ENCODE measurements at regions not wholly inside any gene's neighbourhood (a gene's known extent, or its start where the extent isn't known, plus 50 kb on each side); places are given as distances from the start of the nearest gene placed in this dataset.

GRCh38 chr2:19728125-19728524, 173.7 kb downstream of the TTC32 start:
- no peaks in the 10 kb centered on the region for H3K36me3 ChIP-seq (replicated peaks in 1 of 2; ENCODE audit: control extremely low read depth in 1 of 2, control insufficient read depth in 1 of 2, extremely low read depth in 1 of 2, insufficient read depth in 2 of 2, low read length in 1 of 2)
- Mint-ChIP-seq H3K9me3 (ENCODE audit: insufficient read depth) (no peaks in the 10 kb centered on the region), H3K27me3 (no peaks in the 10 kb centered on the region), H3K4me3 (no peak overlapping the region), H3K27ac (no peak overlapping the region), H3K4me1 (no peaks in the 10 kb centered on the region)
- no peak overlapping the region for H3K4me2 ChIP-seq (replicated peaks; ENCODE audit: low read depth, low read length, poor library complexity, severe bottlenecking)
- no peak overlapping the region for H3K4me3 ChIP-seq (ENCODE audit: control extremely low read depth in 1 of 5, extremely low read depth in 1 of 5, insufficient read depth in 1 of 5, low read depth in 2 of 5, low read length in 4 of 5)
- no peaks in the 10 kb centered on the region for H3K4me1 ChIP-seq (ENCODE audit: control insufficient read depth in 2 of 2, insufficient read depth in 2 of 2, low read length in 2 of 2)
- no peak overlapping the region for H3K9ac ChIP-seq (ENCODE audit: low read length)
- intact Hi-C loops (cut with micrococcal nuclease) = no loop called here
- POLR2A ChIA-PET = no interaction called here
- DNase-seq (no peak), ATAC-seq (ENCODE audit: low read depth) (no peak)
- H4K20me1 ChIP-seq (ENCODE audit: control insufficient read depth, insufficient read depth, low read length, poor library complexity, severe bottlenecking) = no peaks in the 10 kb centered on the region
- H3K79me2 ChIP-seq (ENCODE audit: control insufficient read depth, insufficient read depth, low read length) = no peaks in the 10 kb centered on the region
- TF ChIP-seq CTCF (IDR thresholded peaks at IDR 0.05) (no peak), EZH2 (IDR thresholded peaks at IDR 0.05; ENCODE audit: borderline replicate concordance, insufficient read depth, low read depth, low read length, poor library complexity, severe bottlenecking) (no peak)
- H3K9me3 ChIP-seq (ENCODE audit: control extremely low read depth in 1 of 3, control insufficient read depth in 2 of 3, insufficient read depth in 1 of 3, low read length in 2 of 3) = no peaks in the 10 kb centered on the region
- no peak overlapping the region for H3K27ac ChIP-seq (ENCODE audit: low read length in 2 of 2)
- WGBS (ENCODE audit: insufficient coverage) = 79% methylated on average over 8 of the region's 8 CpGs
- no peak overlapping the region for H2AFZ ChIP-seq (ENCODE audit: insufficient read depth, low read depth, low read length, poor library complexity, severe bottlenecking)
- no peaks in the 10 kb centered on the region for H3K27me3 ChIP-seq (replicated peaks in 1 of 4; ENCODE audit: control extremely low read depth in 1 of 4, control insufficient read depth in 3 of 4, insufficient read depth in 4 of 4, low read length in 3 of 4)
- CTCF ChIA-PET = no interaction called here

DNA sequence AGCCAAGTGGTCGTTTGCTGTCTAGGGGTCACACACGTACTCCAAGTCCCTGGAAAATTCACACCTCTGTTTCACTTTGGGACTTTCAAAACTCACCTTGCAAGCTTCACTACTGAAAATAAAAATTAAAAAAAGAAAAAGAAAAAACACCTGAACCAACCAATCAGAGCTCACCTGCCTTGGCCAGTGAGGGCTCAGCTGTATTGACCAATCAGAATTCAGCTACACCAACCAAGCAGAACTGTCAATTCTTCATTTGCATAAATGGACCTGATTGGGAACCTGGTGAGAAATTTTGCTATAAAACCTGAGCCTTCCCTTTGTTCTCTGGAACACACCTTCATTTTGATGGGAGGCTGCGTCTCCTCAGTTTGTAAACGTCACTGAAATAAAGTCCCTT, 176.4 kb downstream of the TTC32 start:
- H3K9ac ChIP-seq (ENCODE audit: low read length) = no peak overlapping the region
- H3K27me3 ChIP-seq (replicated peaks in 1 of 4; ENCODE audit: control extremely low read depth in 1 of 4, control insufficient read depth in 3 of 4, insufficient read depth in 4 of 4, low read length in 3 of 4) = no peaks in the 10 kb centered on the region
- WGBS (ENCODE audit: insufficient coverage) = 91% methylated on average over 2 of the region's 4 CpGs
- no peaks in the 10 kb centered on the region for H3K4me1 ChIP-seq (ENCODE audit: control insufficient read depth in 2 of 2, insufficient read depth in 2 of 2, low read length in 2 of 2)
- POLR2A ChIA-PET = no interaction called here
- no peaks in the 10 kb centered on the region for H3K27me3 Mint-ChIP-seq
- TF ChIP-seq EZH2 (IDR thresholded peaks at IDR 0.05; ENCODE audit: borderline replicate concordance, insufficient read depth, low read depth, low read length, poor library complexity, severe bottlenecking) (no peak), CTCF (IDR thresholded peaks at IDR 0.05) (no peak)
- no peaks in the 10 kb centered on the region for H3K79me2 ChIP-seq (ENCODE audit: control insufficient read depth, insufficient read depth, low read length)
- no peaks in the 10 kb centered on the region for H3K9me3 ChIP-seq (ENCODE audit: control extremely low read depth in 1 of 3, control insufficient read depth in 2 of 3, insufficient read depth in 1 of 3, low read length in 2 of 3)
- H3K36me3 ChIP-seq (replicated peaks in 1 of 2; ENCODE audit: control extremely low read depth in 1 of 2, control insufficient read depth in 1 of 2, extremely low read depth in 1 of 2, insufficient read depth in 2 of 2, low read length in 1 of 2) = no peaks in the 10 kb centered on the region
- H4K20me1 ChIP-seq (ENCODE audit: control insufficient read depth, insufficient read depth, low read length, poor library complexity, severe bottlenecking) = no peaks in the 10 kb centered on the region
- H3K27ac ChIP-seq (ENCODE audit: low read length in 2 of 2) = no peak overlapping the region
- no peak overlapping the region for H3K4me2 ChIP-seq (replicated peaks; ENCODE audit: low read depth, low read length, poor library complexity, severe bottlenecking)
- H3K4me1 Mint-ChIP-seq = no peaks in the 10 kb centered on the region
- DNase-seq (no peak), ATAC-seq (ENCODE audit: low read depth) (no peak)
- H2AFZ ChIP-seq (ENCODE audit: insufficient read depth, low read depth, low read length, poor library complexity, severe bottlenecking) = no peak overlapping the region
- H3K4me3 ChIP-seq (ENCODE audit: control extremely low read depth in 1 of 5, extremely low read depth in 1 of 5, insufficient read depth in 1 of 5, low read depth in 2 of 5, low read length in 4 of 5) = no peak overlapping the region
- no peaks in the 10 kb centered on the region for H3K9me3 Mint-ChIP-seq (ENCODE audit: insufficient read depth)
- intact Hi-C loops (cut with micrococcal nuclease) = no loop called here
- CTCF ChIA-PET = no interaction called here
- no peak overlapping the region for H3K27ac Mint-ChIP-seq
- no peak overlapping the region for H3K4me3 Mint-ChIP-seq

All from B cell (primary cell).